Suprapubic skin (tissue), 4 donors: ENCODE measurements at regions not wholly inside any gene's neighbourhood (a gene's known extent, or its start where the extent isn't known, plus 50 kb on each side); places are given as distances from the start of the nearest gene placed in this dataset.

Source experiments
- DNase-seq, 2 donors: peaks; one replicate each; pipeline ENCODE4 v3.0.0-alpha.2; 2019; ENCODE audit warnings: low spot score in 2 of 2
- H3K27ac ChIP-seq: fragments of 200-600 bp; sonication (generic); one replicate; pipeline ENCODE4 v1.5.1; 2019
- H3K27me3 ChIP-seq: fragments of 200-600 bp; sonication (generic); one replicate; pipeline ENCODE4 v1.5.1; 2019
- H3K36me3 ChIP-seq: fragments of 200-600 bp; sonication (generic); one replicate; pipeline ENCODE4 v1.5.1; 2019
- H3K4me1 ChIP-seq: fragments of 200-600 bp; sonication (generic); one replicate; pipeline ENCODE4 v1.5.1; 2019
- H3K4me3 ChIP-seq: fragments of 200-600 bp; sonication (generic); one replicate; pipeline ENCODE4 v1.5.1; 2019; ENCODE audit warnings: mild to moderate bottlenecking
- H3K9me3 ChIP-seq: fragments of 200-600 bp; sonication (generic); one replicate; pipeline ENCODE4 v1.5.1; 2019
- CTCF ChIP-seq, 2 donors: fragments of 200-600 bp in 1 of 2; fragments of 450-650 bp in 1 of 2; sonication (generic) in 1 of 2; IDR thresholded peaks; one replicate each; pipeline ENCODE4 v1.5.1; 2016 to 2019; ENCODE audit warnings: antibody characterized with exemption in 2 of 2, mild to moderate bottlenecking in 1 of 2, moderate library complexity in 1 of 2
- EP300 ChIP-seq: sonication (generic); formaldehyde crosslinking; IDR thresholded peaks from one replicate; pipeline ENCODE4 v1.6.1; 2017; ENCODE audit warnings: antibody characterized with exemption
- POLR2A ChIP-seq, 2 donors: fragments of 450-650 bp; IDR thresholded peaks; one replicate each; pipeline ENCODE4 v1.6.1; 2017; ENCODE audit warnings: antibody characterized with exemption in 2 of 2, mild to moderate bottlenecking in 2 of 2, moderate library complexity in 2 of 2
- POLR2AphosphoS5 ChIP-seq, 3 donors: sonication (generic); formaldehyde crosslinking; IDR thresholded peaks; one replicate each; pipeline ENCODE4 v1.6.1; 2017; ENCODE audit warnings: antibody characterized with exemption in 3 of 3
- WGBS: methylation state at CpG from one replicate; pipeline ENCODE4 v1.1.5; 2018; 5-methylcytosine and 5-hydroxymethylcytosine counted together

- Histone ChIP-seq H3K27me3 (no peaks in the 10 kb centered on the region), H3K4me1 (peaks cover 7% of the 10 kb centered on the region), H3K9me3 (no peaks in the 10 kb centered on the region), H3K27ac (no peak overlapping the region), H3K4me3 (no peak overlapping the region), H3K36me3 (no peaks in the 10 kb centered on the region)
- 68% methylated on average over 3 of the region's 3 CpGs for WGBS
- DNase-seq, result no peak
- TF ChIP-seq POLR2AphosphoS5 (IDR thresholded peaks at IDR 0.05) (no peak), POLR2A (IDR thresholded peaks at IDR 0.05) (no peak)
Observed at GRCh38 chr2:41725901-41726300, 321.9 kb upstream of the PKDCC start.

- no peaks in the 10 kb centered on the region for H3K27me3 ChIP-seq
- no peak overlapping the region for H3K4me3 ChIP-seq
- no peaks in the 10 kb centered on the region for H3K9me3 ChIP-seq
- TF ChIP-seq POLR2AphosphoS5 (IDR thresholded peaks at IDR 0.05) (no peak), CTCF (IDR thresholded peaks at IDR 0.05) (no peak), EP300 (no peak)
- H3K27ac ChIP-seq, result no peak overlapping the region
- H3K4me1 ChIP-seq, result peaks cover 7% of the 10 kb centered on the region
- DNase-seq, result no peak
- WGBS, result 89% methylated on average over 6 of the region's 6 CpGs
- H3K36me3 ChIP-seq, result no peaks in the 10 kb centered on the region
Observed at GRCh38 chr2:41726364-41726763, 321.5 kb upstream of the PKDCC start.

- Histone ChIP-seq H3K27ac (no peak overlapping the region), H3K4me1 (peaks cover 7% of the 10 kb centered on the region), H3K36me3 (no peaks in the 10 kb centered on the region), H3K9me3 (no peaks in the 10 kb centered on the region), H3K27me3 (no peaks in the 10 kb centered on the region), H3K4me3 (no peak overlapping the region)
- 84% methylated on average over 2 of the region's 2 CpGs for WGBS
- no peak for TF ChIP-seq POLR2AphosphoS5 (IDR thresholded peaks at IDR 0.05)
- DNase-seq, result no peak
Observed at GRCh38 chr2:41727152-41727551, 320.7 kb upstream of the PKDCC start.

- WGBS, result 45% methylated on average over 1 of the region's 1 CpG
- Histone ChIP-seq H3K27me3 (no peaks in the 10 kb centered on the region), H3K27ac (no peak overlapping the region), H3K36me3 (no peaks in the 10 kb centered on the region), H3K4me1 (peaks cover 5% of the 10 kb centered on the region), H3K4me3 (no peak overlapping the region), H3K9me3 (no peaks in the 10 kb centered on the region)
- TF ChIP-seq EP300 (no peak), POLR2A (IDR thresholded peaks at IDR 0.05) (no peak)
- no peak for DNase-seq
Observed at GRCh38 chr2:41727711-41728110, 320.1 kb upstream of the PKDCC start.

- 58% methylated on average over 5 of the region's 5 CpGs for WGBS
- TF ChIP-seq POLR2AphosphoS5 (IDR thresholded peaks at IDR 0.05) (no peak), CTCF (IDR thresholded peaks at IDR 0.05) (no peak), POLR2A (IDR thresholded peaks at IDR 0.05) (no peak), EP300 (no peak)
- H3K4me3 ChIP-seq, result no peak overlapping the region
Observed at GRCh38 chr2:41728788-41729338, 319.0 kb upstream of the PKDCC start.

GRCh38 chr2:41729800-41730364 is 317.9 kb upstream of the PKDCC start:
- Histone ChIP-seq H3K27me3 (no peaks in the 10 kb centered on the region), H3K9me3 (no peaks in the 10 kb centered on the region), H3K36me3 (no peaks in the 10 kb centered on the region), H3K4me3 (no peak overlapping the region), H3K4me1 (no peaks in the 10 kb centered on the region), H3K27ac (no peak overlapping the region)
- DNase-seq, result no peak
- WGBS, result 80% methylated on average over 11 of the region's 11 CpGs
- TF ChIP-seq EP300 (no peak), POLR2AphosphoS5 (IDR thresholded peaks at IDR 0.05) (no peak), CTCF (IDR thresholded peaks at IDR 0.05) (no peak), POLR2A (IDR thresholded peaks at IDR 0.05) (no peak)

More at GRCh38 chr2:41728788-41729338, 319.0 kb upstream of the PKDCC start:
- Histone ChIP-seq H3K36me3 (no peaks in the 10 kb centered on the region), H3K4me1 (no peaks in the 10 kb centered on the region), H3K9me3 (no peaks in the 10 kb centered on the region), H3K27ac (no peak overlapping the region), H3K27me3 (no peaks in the 10 kb centered on the region)
- no peak for DNase-seq

- no peak overlapping the region for H3K27ac ChIP-seq
- H3K4me3 ChIP-seq, result no peak overlapping the region
- DNase-seq, result no peak
- WGBS, result 75% methylated on average over 1 of the region's 1 CpG
- no peaks in the 10 kb centered on the region for H3K36me3 ChIP-seq
- H3K9me3 ChIP-seq, result no peaks in the 10 kb centered on the region
- no peaks in the 10 kb centered on the region for H3K4me1 ChIP-seq
- H3K27me3 ChIP-seq, result no peaks in the 10 kb centered on the region
- no peak for TF ChIP-seq POLR2AphosphoS5 (IDR thresholded peaks at IDR 0.05)
- no peak for TF ChIP-seq POLR2A (IDR thresholded peaks at IDR 0.05)
- no peak for TF ChIP-seq CTCF (IDR thresholded peaks at IDR 0.05)
- no peak for TF ChIP-seq EP300
Observed at GRCh38 chr2:41735006-41735405, 312.8 kb upstream of the PKDCC start.
